Left hindlimb (tissue), 1 donor: ENCODE measurements at regions not wholly inside any gene's neighbourhood (a gene's known extent, or its start where the extent isn't known, plus 50 kb on each side); places are given as distances from the start of the nearest gene placed in this dataset.

Experiments used
- DNase-seq: peaks from one replicate; pipeline ENCODE4 v3.0.0-alpha.2; 2018

DNA sequence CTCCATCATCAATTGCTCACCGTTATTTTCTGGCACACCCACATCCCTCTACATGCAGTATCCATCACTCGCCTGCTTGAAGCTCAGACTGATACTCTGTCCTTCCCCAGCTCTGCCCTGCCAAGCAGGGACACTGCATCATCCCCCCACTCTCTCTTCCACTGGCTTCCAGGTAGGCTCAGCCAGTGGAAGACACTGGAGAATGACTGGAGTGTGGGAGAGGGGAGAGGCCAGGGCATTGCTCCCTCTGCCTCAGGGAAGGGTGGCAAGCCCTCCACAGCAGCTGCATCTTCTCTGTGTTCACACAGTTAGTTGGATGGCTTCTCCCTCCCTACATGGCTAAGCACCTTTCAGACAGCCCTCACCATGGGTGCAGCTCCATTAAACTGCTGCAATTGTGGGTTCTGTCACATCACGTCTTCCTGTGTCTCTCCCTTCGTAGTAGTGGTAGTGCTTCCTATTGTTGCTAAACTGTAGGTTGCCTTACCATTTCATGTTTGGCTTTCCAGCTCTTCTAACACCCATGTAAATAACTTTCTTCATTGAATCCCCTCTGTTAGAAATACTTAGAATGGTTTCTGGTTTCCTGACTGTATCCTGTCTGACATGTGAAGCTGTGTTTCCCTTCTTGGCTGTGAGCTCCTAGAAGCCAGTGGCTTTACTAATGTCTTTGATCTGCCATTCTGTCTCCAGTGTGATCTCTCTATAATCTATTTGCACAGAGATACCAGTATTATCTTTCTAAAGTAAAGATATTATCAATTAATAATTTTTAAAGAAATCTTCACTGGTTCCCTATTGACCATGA is 483.7 kb upstream of the LRRN3 start:
- DNase-seq, result no peak

DNA sequence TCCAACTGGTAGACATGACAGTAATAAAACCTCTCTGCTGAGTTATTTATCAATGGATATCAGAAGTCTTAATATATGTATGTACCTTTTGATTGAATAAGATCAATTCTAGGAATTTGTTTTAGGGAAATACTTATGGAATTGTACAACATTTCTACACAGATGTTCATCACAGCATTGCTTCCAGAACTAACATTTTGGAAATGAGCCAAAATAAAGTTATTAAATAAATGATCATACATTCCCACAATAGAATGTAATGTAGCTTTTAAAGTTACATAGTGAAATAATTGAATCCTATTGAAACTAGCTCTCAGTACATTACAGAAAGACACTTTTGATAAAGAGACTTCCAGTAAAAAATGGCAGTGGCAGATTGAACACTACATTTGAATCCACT is 481.6 kb upstream of the LRRN3 start:
- no peak for DNase-seq

- DNase-seq, result no peak
Observed at GRCh38 chr7:110612680-110613079, 478.2 kb upstream of the LRRN3 start.
